ENCODE measurements at regions not wholly inside any gene's neighbourhood (a gene's known extent, or its start where the extent isn't known, plus 50 kb on each side); places are given as distances from the start of the nearest gene placed in this dataset.

DNA sequence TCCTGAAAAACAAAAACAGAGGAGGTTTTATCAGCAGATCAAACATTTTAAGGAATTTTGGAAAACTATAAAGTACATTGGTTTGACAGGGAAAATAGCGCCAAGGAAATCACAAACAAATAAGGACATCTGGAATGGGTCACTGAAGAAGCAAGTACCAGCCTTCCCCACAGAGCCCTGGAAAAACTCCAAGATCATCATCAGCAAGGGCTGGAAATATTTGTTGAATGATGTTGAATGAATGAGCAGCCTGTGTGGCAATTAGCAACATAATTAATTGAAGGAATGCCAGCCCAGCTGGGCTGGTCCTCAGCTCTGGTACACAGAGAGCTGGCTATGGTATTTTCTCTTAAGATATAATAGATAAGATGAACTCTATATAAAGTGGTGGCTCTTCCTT lies 290.4 kb downstream of the HS3ST3A1 start:
- no peak for DNase-seq (ENCODE audit: low read depth, low spot score)
- Mint-ChIP-seq H3K4me1 (peaks cover 4% of the 10 kb centered on the region), H3K9me3 (peaks cover 11% of the 10 kb centered on the region), H3K4me3 (no peak overlapping the region), H3K27me3 (ENCODE audit: low read depth) (no peaks in the 10 kb centered on the region), H3K27ac (ENCODE audit: unreplicated experiment) (no peak overlapping the region), H3K36me3 (ENCODE audit: low read depth) (peaks cover 10% of the 10 kb centered on the region)
- TF ChIP-seq CTCF (conservative IDR thresholded peaks at IDR 0.05), result no peak

GRCh38 chr17:13310858-13311257 lies 290.9 kb downstream of the HS3ST3A1 start:
- DNase-seq (ENCODE audit: low read depth, low spot score), result no peak
- H3K4me3 Mint-ChIP-seq, result no peak overlapping the region
- peaks cover 6% of the 10 kb centered on the region for H3K4me1 Mint-ChIP-seq
- H3K36me3 Mint-ChIP-seq (ENCODE audit: low read depth), result peaks cover 10% of the 10 kb centered on the region
- no peak overlapping the region for H3K27ac Mint-ChIP-seq (ENCODE audit: unreplicated experiment)
- H3K27me3 Mint-ChIP-seq (ENCODE audit: low read depth), result no peaks in the 10 kb centered on the region
- TF ChIP-seq CTCF (conservative IDR thresholded peaks at IDR 0.05), result no peak
- H3K9me3 Mint-ChIP-seq, result peaks cover 11% of the 10 kb centered on the region

- H3K36me3 Mint-ChIP-seq (ENCODE audit: low read depth), result peaks cover 10% of the 10 kb centered on the region
These were observed 288.6 kb upstream of the ELAC2 start for GRCh38 chr17:13306310-13306962.

DNA sequence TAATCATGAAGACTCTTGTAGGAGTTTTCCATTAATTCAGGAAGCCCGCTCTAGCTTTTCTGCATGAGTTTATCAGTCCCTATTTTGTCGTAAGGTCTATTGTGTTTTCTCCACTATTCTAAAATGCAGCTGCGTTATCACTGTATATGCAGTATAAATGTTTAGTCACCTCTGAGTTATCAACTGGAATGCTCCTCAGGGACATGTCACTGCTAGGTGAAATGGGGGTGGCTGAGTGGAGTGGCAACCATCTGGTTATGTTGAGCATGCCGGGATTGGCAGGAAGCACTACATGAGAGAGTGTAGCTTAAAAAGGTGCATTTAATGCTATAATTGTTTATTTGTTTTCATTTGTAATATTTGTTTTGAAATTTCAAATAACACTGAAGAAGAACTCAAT lies 285.2 kb upstream of the ELAC2 start:
- no peaks in the 10 kb centered on the region for H3K36me3 Mint-ChIP-seq (ENCODE audit: low read depth)
- H3K4me3 Mint-ChIP-seq, result no peak overlapping the region
- H3K4me1 Mint-ChIP-seq, result peaks cover 6% of the 10 kb centered on the region
- no peak overlapping the region for H3K27ac Mint-ChIP-seq (ENCODE audit: unreplicated experiment)
- H3K9me3 Mint-ChIP-seq, result peaks cover 7% of the 10 kb centered on the region
- TF ChIP-seq CTCF (conservative IDR thresholded peaks at IDR 0.05), result no peak
- DNase-seq (ENCODE audit: low read depth, low spot score), result no peak
- H3K27me3 Mint-ChIP-seq (ENCODE audit: low read depth), result no peaks in the 10 kb centered on the region

More at GRCh38 chr17:13306310-13306962, 288.6 kb upstream of the ELAC2 start:
- TF ChIP-seq CTCF (conservative IDR thresholded peaks at IDR 0.05), result peak; percentile 60
- DNase-seq (ENCODE audit: low read depth, low spot score), result peak; percentile 41
- Mint-ChIP-seq H3K27me3 (ENCODE audit: low read depth) (no peaks in the 10 kb centered on the region), H3K4me3 (no peak overlapping the region), H3K27ac (ENCODE audit: unreplicated experiment) (no peak overlapping the region), H3K9me3 (peaks cover 11% of the 10 kb centered on the region), H3K4me1 (peaks cover 6% of the 10 kb centered on the region)

GRCh38 chr17:13302419-13302818 lies 284.6 kb upstream of the ELAC2 start:
- H3K27ac Mint-ChIP-seq (ENCODE audit: unreplicated experiment), result no peak overlapping the region
- H3K4me3 Mint-ChIP-seq, result no peak overlapping the region

More at GRCh38 chr17:13302419-13302818, 284.6 kb upstream of the ELAC2 start:
- Mint-ChIP-seq H3K9me3 (peaks cover 7% of the 10 kb centered on the region), H3K4me1 (peaks cover 6% of the 10 kb centered on the region), H3K27me3 (ENCODE audit: low read depth) (no peaks in the 10 kb centered on the region), H3K36me3 (ENCODE audit: low read depth) (no peaks in the 10 kb centered on the region)
- no peak for DNase-seq (ENCODE audit: low read depth, low spot score)
- TF ChIP-seq CTCF (conservative IDR thresholded peaks at IDR 0.05), result no peak
